ENCODE measurements at regions not wholly inside any gene's neighbourhood (a gene's known extent, or its start where the extent isn't known, plus 50 kb on each side); places are given as distances from the start of the nearest gene placed in this dataset.

DNA sequence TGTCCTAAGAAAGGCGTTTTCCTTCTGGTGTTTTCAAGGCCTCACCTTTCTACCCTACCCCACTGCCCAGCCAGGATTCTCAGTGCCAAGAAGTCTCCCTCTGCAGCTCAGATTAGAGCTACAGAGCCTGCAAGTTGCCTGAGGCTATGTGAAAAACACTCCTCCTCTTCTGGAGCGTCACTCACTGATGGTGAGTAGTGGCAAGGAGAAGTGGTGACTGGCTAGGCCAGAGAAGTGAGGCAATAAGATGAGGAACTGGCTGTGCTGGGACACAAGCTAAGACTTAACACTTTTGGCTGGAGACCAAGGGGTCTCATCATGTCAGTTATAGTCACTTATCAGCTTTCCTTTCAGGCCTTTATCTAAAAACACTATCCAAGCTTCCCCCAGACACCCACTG, 86.7 kb upstream of the PRKAR2B start:
- H3K9me3 ChIP-seq = no peaks in the 10 kb centered on the region
- TF ChIP-seq POLR2A (IDR thresholded peaks at IDR 0.05) = no peak
- TF ChIP-seq, protein P1, sequence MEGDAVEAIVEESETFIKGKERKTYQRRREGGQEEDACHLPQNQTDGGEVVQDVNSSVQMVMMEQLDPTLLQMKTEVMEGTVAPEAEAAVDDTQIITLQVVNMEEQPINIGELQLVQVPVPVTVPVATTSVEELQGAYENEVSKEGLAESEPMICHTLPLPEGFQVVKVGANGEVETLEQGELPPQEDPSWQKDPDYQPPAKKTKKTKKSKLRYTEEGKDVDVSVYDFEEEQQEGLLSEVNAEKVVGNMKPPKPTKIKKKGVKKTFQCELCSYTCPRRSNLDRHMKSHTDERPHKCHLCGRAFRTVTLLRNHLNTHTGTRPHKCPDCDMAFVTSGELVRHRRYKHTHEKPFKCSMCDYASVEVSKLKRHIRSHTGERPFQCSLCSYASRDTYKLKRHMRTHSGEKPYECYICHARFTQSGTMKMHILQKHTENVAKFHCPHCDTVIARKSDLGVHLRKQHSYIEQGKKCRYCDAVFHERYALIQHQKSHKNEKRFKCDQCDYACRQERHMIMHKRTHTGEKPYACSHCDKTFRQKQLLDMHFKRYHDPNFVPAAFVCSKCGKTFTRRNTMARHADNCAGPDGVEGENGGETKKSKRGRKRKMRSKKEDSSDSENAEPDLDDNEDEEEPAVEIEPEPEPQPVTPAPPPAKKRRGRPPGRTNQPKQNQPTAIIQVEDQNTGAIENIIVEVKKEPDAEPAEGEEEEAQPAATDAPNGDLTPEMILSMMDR (IDR thresholded peaks at IDR 0.05) = no peak
- no peaks in the 10 kb centered on the region for H3K36me3 ChIP-seq (ENCODE audit: low read depth, missing control alignments)
- H3K27me3 ChIP-seq = no peaks in the 10 kb centered on the region
- no peaks in the 10 kb centered on the region for H3K4me1 ChIP-seq
- DNase-seq = no peak
- H3K4me3 ChIP-seq = no peak overlapping the region
- H3K27ac ChIP-seq = no peak overlapping the region
- 59 to 84% methylated on average over 2 of the region's 2 CpGs for WGBS, 2 donors
- intact Hi-C loops (cut with DNase I; ENCODE audit: low total_unique reads) = no loop called here

DNA sequence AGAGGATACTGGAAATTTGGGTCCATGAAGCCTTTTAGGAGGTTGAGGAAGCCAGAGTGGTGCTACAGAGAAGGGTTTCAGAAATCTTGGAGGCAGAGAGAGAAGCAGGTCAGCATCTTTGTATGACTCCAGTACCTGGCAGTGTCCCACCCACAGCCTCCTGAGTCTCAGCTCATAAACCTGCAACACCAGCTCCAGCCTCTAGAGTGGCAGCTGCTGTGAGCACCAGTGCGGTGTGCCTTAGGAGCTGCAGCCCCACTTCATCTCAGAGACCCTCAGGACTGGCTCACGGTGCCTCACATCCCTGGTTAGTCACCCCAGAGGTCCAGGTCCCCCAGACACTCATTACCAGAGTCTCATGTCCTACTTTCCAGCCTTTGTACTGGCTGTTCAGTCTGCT, 84.8 kb upstream of the PRKAR2B start:
- no peak for TF ChIP-seq POLR2A (IDR thresholded peaks at IDR 0.05)
- TF ChIP-seq, protein P1 (IDR thresholded peaks at IDR 0.05) = no peak
- DNase-seq = no peak
- intact Hi-C loops (cut with DNase I; ENCODE audit: low total_unique reads) = no loop called here

DNA sequence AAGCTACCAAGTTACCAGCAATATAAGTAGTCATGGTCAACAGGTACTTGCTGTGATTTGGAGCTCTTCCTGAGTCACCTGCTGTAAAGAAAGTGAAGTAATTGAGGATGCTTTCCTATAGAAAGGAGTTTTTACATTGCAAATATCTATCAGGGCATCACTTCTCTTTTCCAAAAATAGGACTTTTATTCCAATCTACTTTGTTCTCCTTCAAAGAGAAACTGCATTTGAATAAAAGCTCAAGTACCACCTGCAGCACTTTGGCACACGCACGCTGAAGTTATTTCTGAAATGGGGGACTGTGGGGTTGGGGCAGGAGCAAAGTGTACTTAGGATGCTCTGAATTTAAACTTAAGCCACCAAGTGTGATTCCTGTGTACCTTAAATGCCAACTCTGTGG, 81.8 kb upstream of the PRKAR2B start:
- no peak for TF ChIP-seq POLR2A (IDR thresholded peaks at IDR 0.05)
- TF ChIP-seq, protein P1 (IDR thresholded peaks at IDR 0.05) = no peak

More for the DNA sequence above, 84.8 kb upstream of the PRKAR2B start:
- H3K36me3 ChIP-seq (ENCODE audit: low read depth, missing control alignments) = no peaks in the 10 kb centered on the region
- no peak overlapping the region for H3K27ac ChIP-seq
- no peaks in the 10 kb centered on the region for H3K4me1 ChIP-seq
- no peaks in the 10 kb centered on the region for H3K9me3 ChIP-seq
- no peak overlapping the region for H3K4me3 ChIP-seq
- no peaks in the 10 kb centered on the region for H3K27me3 ChIP-seq
- WGBS, 2 donors = 64 to 77% methylated on average over 2 of the region's 2 CpGs

DNA sequence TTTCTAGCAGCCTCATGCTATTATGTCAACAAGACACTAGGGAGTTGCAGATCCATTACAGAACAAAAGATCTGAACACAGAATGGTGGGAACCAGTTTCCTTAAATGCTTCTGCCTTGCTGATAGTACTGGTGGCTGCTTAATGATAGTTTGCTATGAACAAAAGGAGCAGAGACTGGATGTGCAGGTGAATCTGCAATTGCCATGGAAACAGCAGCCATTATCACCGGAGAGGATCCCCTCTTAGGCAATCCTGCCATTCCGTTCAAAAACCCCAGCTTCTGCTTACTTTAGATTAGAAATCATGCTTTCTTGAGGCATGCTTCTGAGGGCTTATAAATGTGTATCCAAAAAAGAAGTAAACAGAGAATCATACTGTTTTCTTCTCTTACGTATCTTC, 80.0 kb upstream of the PRKAR2B start:
- H3K36me3 ChIP-seq (ENCODE audit: low read depth, missing control alignments) = no peaks in the 10 kb centered on the region
- no peaks in the 10 kb centered on the region for H3K9me3 ChIP-seq
- H3K27me3 ChIP-seq = no peaks in the 10 kb centered on the region
- no peaks in the 10 kb centered on the region for H3K4me1 ChIP-seq
- no peak for TF ChIP-seq POLR2A (IDR thresholded peaks at IDR 0.05)
- TF ChIP-seq, protein P1 (IDR thresholded peaks at IDR 0.05) = no peak
- H3K27ac ChIP-seq = no peak overlapping the region
- intact Hi-C loops (cut with DNase I; ENCODE audit: low total_unique reads) = no loop called here
- 34 to 40% methylated on average over 3 of the region's 3 CpGs for WGBS, 2 donors
- DNase-seq = no peak
- H3K4me3 ChIP-seq = no peak overlapping the region

More for the DNA sequence above, 81.8 kb upstream of the PRKAR2B start:
- Histone ChIP-seq H3K4me1 (no peaks in the 10 kb centered on the region), H3K4me3 (no peak overlapping the region), H3K36me3 (ENCODE audit: low read depth, missing control alignments) (no peaks in the 10 kb centered on the region), H3K27ac (no peak overlapping the region), H3K27me3 (no peaks in the 10 kb centered on the region), H3K9me3 (no peaks in the 10 kb centered on the region)
- intact Hi-C loops (cut with DNase I; ENCODE audit: low total_unique reads) = no loop called here
- DNase-seq = no peak
- WGBS, 2 donors = 89 to 98% methylated on average over 2 of the region's 2 CpGs

DNA sequence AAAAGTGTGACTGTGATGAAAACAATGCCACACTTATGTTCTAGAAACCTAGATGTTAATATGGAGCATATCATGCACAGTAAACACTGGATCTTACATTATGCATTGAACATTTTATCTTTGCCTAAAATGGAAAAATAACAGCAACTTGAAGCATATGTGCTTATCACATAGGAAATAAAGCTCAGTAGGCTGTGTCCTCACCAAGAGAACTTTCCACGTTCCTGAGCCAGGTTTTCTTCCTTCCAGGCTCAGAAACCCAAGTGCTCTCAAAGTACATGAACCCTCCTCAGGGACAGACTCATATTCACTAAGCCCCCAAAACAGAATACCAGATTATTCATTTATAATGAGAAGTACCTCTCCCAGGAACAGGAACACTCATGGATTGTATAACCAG, 79.4 kb upstream of the PRKAR2B start:
- WGBS, 2 donors = 26 to 67% methylated on average over 1 of the region's 1 CpG

More for the DNA sequence above, 79.4 kb upstream of the PRKAR2B start:
- Histone ChIP-seq H3K36me3 (ENCODE audit: low read depth, missing control alignments) (no peaks in the 10 kb centered on the region), H3K27me3 (no peaks in the 10 kb centered on the region), H3K9me3 (no peaks in the 10 kb centered on the region), H3K4me3 (no peak overlapping the region), H3K27ac (no peak overlapping the region), H3K4me1 (no peaks in the 10 kb centered on the region)
- DNase-seq = no peak
- intact Hi-C loops (cut with DNase I; ENCODE audit: low total_unique reads) = no loop called here
- TF ChIP-seq, protein P1 (IDR thresholded peaks at IDR 0.05) = no peak
- no peak for TF ChIP-seq POLR2A (IDR thresholded peaks at IDR 0.05)

Data from testis (tissue), 2 donors.